Bronchial epithelial cell (primary cell): ENCODE measurements at regions not wholly inside any gene's neighbourhood (a gene's known extent, or its start where the extent isn't known, plus 50 kb on each side); places are given as distances from the start of the nearest gene placed in this dataset.

Experiments used
- DNase-seq: peaks from one replicate; pipeline ENCODE4 v3.0.0-alpha.2; 2010; ENCODE audit warnings: low read depth
- FAIRE-seq: peaks from 2 replicates; lab custom pipeline; 2011; peaks lifted over from hg19 to GRCh38; lab: Jason Lieb, UNC
- H3K27me3 ChIP-seq: 2 replicates; pipeline ENCODE4 v1.5.1; 2011; ENCODE audit warnings: low read length; ENCODE audit not compliant: control insufficient read depth, insufficient read depth
- H3K36me3 ChIP-seq: 2 replicates; pipeline ENCODE4 v1.5.1; 2011; ENCODE audit warnings: low read length; ENCODE audit not compliant: control insufficient read depth, insufficient read depth
- H3K4me3 ChIP-seq: 2 replicates; pipeline ENCODE4 v1.5.1; 2011; ENCODE audit warnings: mild to moderate bottlenecking, low read depth, low read length, control low read depth
- TF ChIP-seq, protein P1 (sequence below): IDR thresholded peaks from 2 replicates; pipeline ENCODE4 v1.5.1; 2011; ENCODE audit warnings: mild to moderate bottlenecking, moderate library complexity, low read length, control low read depth, inconsistent platforms; ENCODE audit not compliant: insufficient read depth, severe bottlenecking

DNA sequence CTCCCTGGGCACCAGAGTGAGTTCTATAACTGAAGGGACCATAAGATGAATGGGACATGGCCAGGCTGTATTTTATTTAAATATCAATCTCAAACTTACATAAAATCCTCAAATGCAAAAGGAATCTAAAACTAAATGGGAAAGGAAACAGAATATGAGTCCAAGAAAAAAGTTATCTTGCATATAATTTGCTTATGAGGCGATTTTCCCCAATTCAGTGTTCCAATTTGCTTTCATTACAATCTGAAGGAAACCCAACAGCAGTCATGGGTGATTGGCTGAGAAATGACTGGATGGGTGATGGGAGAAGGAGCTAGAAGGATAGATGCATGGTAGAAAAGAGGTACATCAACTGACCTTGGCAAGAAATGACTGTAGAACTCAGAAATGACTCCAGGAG, 511.3 kb upstream of the TENM3 start:
- H3K4me3 ChIP-seq = no peak overlapping the region
- no peaks in the 10 kb centered on the region for H3K36me3 ChIP-seq
- DNase-seq = no peak
- no peaks in the 10 kb centered on the region for H3K27me3 ChIP-seq
- FAIRE-seq = no peak
- TF ChIP-seq, protein P1, sequence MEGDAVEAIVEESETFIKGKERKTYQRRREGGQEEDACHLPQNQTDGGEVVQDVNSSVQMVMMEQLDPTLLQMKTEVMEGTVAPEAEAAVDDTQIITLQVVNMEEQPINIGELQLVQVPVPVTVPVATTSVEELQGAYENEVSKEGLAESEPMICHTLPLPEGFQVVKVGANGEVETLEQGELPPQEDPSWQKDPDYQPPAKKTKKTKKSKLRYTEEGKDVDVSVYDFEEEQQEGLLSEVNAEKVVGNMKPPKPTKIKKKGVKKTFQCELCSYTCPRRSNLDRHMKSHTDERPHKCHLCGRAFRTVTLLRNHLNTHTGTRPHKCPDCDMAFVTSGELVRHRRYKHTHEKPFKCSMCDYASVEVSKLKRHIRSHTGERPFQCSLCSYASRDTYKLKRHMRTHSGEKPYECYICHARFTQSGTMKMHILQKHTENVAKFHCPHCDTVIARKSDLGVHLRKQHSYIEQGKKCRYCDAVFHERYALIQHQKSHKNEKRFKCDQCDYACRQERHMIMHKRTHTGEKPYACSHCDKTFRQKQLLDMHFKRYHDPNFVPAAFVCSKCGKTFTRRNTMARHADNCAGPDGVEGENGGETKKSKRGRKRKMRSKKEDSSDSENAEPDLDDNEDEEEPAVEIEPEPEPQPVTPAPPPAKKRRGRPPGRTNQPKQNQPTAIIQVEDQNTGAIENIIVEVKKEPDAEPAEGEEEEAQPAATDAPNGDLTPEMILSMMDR = no peak

DNA sequence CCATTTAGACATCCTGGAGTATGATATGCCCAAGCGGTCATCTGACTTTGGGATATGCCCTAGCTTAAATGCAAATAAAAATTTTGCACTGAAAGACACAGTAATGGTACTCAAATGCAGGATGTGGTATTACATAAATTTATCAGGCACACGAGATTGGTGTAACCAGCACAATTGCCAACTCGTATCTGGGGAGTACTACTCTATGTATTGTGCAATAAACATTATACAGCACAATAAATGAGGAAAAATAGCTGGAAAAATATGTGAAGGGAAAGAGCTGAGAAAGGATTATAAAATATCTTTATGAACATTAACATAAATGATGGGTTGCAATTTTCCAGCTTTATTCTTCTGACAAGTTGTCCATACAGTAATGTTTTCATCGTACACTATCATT, 505.5 kb upstream of the TENM3 start:
- no peak overlapping the region for H3K4me3 ChIP-seq
- no peak for DNase-seq
- no peaks in the 10 kb centered on the region for H3K36me3 ChIP-seq
- FAIRE-seq = no peak
- TF ChIP-seq, protein P1 = no peak
- no peaks in the 10 kb centered on the region for H3K27me3 ChIP-seq

DNA sequence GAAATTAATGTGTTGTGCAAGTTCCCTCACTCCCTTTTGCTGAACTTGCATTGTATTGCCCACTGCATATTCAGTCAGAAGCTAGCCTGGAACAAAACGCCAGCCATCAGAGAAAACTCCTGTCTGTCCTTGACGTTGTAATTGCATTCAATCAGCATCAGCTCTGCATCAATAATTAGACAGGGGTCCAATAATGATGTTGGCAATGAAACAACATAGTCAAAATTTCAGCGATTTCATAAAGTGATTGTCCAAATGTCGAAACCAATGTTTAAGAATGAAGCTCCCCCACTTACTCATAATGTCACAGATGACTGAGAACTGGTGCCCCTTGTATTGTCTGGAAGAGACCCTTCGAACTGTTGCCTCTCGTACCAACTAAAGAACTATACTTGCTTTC, 504.2 kb upstream of the TENM3 start:
- DNase-seq = no peak
- no peak for FAIRE-seq
- TF ChIP-seq, protein P1 = no peak

DNA sequence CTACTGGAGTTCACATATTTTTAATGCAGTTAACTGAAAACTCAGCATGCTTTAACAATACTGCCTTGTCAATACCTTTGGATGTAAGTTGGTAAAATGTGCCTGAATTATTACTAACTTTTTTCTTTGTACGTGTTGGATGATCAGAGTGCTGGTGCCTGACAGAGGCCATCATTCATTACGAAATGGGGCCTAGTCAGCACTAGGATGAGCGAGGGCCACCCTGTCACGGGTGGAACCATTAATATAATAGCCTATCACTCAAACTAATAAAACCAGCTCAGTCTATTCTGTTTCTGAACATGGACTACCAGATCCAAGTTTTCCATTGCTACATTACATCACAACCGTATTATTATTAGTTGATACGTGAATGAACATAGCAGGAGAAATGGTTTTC, 501.7 kb upstream of the TENM3 start:
- no peak overlapping the region for H3K4me3 ChIP-seq
- TF ChIP-seq, protein P1 = no peak
- H3K36me3 ChIP-seq = no peaks in the 10 kb centered on the region
- DNase-seq = no peak
- no peak for FAIRE-seq
- H3K27me3 ChIP-seq = no peaks in the 10 kb centered on the region

More for the DNA sequence above, 504.2 kb upstream of the TENM3 start:
- no peak overlapping the region for H3K4me3 ChIP-seq
- no peaks in the 10 kb centered on the region for H3K36me3 ChIP-seq
- H3K27me3 ChIP-seq = no peaks in the 10 kb centered on the region

DNA sequence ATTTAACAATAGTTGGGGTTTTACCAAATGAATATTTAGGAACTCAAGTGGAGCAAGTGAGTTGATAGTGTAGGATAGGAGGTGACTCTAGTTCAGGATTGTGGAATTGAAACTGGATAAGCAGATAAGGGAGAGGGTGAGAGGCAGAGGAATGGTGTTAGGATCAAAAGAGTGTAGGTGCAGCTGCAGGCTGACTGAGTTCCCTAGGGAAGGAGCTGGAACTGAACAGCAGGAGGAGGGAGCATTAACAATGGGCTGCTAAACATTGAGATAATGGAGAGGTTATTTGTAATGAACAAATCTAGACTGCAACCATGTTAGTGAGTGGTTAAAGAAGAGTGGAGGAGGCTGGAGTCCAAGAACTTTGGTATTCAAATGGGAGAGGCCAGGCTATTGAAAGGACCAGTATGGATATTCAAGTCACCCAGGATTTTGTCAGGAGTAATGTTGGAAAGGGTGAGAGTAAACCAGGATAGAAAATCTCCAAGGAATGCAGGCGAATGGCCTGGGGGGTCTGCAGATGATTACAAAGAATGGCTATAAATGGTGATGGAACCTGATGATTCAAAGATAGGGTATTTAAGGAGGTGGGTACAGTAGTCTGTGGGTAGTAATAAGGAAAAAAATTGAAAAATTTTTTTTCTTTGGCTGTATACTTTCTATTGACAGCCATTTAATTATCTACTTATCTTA, 497.1 kb upstream of the TENM3 start:
- no peak overlapping the region for H3K4me3 ChIP-seq
- FAIRE-seq (no peak), DNase-seq (no peak)
- no peaks in the 10 kb centered on the region for H3K27me3 ChIP-seq
- no peaks in the 10 kb centered on the region for H3K36me3 ChIP-seq
- TF ChIP-seq, protein P1 = no peak

DNA sequence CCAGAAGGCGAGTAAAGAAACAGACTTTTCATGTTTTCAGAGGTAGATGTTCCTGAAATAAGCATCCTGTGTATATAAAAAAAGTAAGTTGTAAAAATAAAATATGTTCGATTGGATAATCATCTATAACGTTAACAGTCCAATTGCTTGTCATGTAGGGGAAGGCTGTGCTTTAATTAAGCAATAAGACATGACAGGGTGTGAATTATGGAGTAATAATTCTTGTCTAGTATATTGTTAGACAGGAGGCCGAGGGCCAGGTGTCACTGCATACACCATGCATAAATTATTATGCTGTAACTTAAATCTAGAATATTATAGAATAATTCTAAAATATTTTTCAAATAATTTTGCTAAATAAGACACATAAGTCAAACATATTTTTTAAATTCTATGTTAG, 494.6 kb upstream of the TENM3 start:
- FAIRE-seq (no peak), DNase-seq (no peak)
- TF ChIP-seq, protein P1 = no peak
- Histone ChIP-seq H3K4me3 (no peak overlapping the region), H3K36me3 (no peaks in the 10 kb centered on the region), H3K27me3 (no peaks in the 10 kb centered on the region)
